HG02623 (cell line): ENCODE measurements at regions not wholly inside any gene's neighbourhood (a gene's known extent, or its start where the extent isn't known, plus 50 kb on each side); places are given as distances from the start of the nearest gene placed in this dataset.

ENCODE experiments used
- ATAC-seq: cut with Tn5 transposase; IDR thresholded peaks from one replicate; pipeline ENCODE4 v1.9.1; 2021; ENCODE audit warnings: moderate library complexity; ENCODE audit not compliant: unreplicated experiment

DNA sequence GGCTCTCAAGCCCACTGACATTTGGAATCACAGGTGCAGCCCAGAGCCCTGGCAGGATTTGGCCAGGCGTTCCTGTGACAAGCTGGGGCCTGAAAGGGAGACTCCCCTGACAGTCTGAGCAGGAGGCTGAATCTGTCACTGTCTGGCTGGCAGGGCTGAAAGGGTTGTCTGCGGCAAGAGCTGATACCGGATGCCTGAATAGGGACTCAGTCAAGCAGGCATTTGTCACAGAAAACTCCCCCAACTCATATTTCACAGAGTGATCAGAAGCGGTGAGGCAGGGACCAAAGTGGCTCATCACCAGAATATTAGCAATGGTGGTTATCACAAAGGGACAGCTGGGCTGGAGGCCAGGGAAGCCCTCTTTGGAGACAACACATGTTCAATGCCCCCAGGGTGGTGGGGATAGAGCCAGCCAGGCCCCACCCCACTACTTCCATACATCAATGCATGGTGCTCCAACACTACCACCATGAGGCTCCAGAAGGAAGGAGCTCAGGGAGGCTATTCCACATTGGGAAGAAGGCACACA is 295.5 kb downstream of the DTWD2 start:
- ATAC-seq, result no peak

GRCh38 chr5:118687661-118688621 is 300.4 kb downstream of the DTWD2 start:
- peak; percentile 40 for ATAC-seq

DNA sequence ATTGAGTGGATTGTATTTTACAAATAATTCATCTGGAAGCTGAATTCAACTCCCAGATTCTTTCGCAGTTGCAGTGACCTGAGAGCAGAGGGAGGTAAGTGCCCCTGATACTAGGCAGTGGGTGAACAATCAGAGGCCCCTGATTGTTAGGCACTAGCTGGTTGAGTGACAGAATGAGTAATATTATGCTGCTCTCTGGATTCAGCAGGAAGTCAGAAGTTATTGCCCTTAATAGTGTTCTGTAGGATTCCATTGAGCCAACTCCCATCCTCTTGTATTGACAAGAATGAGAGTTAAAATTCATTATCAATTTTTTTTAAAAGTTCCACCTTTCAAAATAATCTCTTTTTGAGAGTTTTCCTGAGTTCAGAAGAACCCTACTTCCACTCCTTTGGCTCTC is 301.2 kb downstream of the DTWD2 start:
- no peak for ATAC-seq

GRCh38 chr5:118681655-118682054 is 306.7 kb downstream of the DTWD2 start:
- ATAC-seq, result no peak

GRCh38 chr5:118679264-118679940 is 308.9 kb downstream of the DTWD2 start:
- ATAC-seq, result no peak

DNA sequence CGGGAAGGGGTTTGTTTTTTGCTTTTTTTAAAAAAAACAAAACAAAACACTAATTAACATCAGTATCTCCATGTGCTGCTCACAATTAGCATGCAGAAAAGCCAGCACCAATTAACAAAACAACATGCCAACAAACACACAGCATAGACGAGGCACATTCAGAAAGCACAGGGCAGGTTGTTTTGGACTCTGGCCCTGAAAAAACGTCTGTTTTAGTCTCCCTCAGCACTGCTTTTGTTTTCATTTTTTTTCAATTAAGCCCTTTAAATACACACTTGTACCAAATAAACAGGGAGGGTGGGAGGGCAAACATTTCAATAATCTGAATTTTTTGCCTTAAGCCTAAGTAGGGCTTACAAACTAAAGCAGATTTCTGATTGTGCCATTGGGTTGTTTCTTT is 309.6 kb downstream of the DTWD2 start:
- ATAC-seq, result no peak

- ATAC-seq, result no peak
These were observed 313.1 kb downstream of the DTWD2 start for GRCh38 chr5:118675247-118675646.

GRCh38 chr5:118657576-118657975 is 330.8 kb downstream of the DTWD2 start:
- ATAC-seq, result no peak

DNA sequence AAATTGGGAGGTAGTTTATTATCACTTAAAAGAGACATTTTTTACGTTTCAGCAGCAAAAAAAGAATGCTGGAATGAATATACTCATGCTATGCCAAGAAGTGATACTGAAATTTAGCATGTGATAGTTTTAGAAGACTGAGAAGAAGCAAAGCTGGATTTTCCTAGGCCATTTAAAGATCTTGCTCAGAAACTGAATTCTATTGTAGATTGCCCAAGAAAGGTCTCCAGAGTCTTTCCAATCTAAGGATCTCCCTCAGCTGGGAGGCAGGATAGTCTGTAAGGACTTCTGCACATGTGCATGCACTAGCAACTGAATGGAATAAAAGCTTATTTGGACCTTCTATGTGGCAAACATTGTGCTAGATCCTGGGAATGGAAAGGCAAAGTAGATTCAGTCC is 334.5 kb downstream of the DTWD2 start:
- ATAC-seq, result no peak

- no peak for ATAC-seq
These were observed 335.2 kb downstream of the DTWD2 start for GRCh38 chr5:118653183-118653582.

DNA sequence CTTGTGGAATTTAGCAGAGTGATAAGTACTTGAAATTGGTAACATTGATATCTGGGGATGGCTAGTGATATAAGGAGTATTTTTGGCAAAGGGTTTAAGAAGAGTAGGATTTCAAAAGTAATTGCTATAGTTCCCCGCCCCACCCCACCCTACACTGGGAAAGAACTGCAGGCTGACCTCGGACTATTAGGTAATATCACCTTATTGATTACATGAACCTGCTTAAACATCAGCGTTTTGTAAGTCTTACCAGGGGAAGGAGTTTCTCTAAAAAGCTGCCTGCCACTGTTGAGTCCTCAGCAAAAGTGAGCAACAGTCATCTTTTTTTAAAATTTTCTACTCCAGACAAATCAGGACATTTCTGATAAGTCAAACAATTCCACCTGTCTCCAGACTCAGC is 337.3 kb downstream of the DTWD2 start:
- no peak for ATAC-seq

DNA sequence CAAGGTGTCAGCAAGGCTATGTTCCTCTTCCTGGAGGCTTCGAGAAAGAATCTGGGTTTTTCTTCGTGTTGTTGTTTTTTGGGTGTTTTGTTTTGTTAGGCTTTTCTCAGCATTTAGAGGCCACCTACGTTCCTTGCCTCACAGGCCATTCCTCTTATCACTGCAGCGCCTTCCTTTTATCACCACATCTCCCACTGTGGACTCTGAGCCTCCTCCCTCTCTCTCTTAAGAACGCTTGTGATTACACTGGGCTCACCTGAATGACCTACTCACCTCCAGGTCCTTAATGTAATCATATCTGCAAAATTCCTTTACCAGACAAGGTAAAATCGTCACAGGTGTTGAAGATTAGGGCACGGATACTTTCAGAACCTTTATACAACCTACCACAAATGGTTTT is 340.8 kb downstream of the DTWD2 start:
- no peak for ATAC-seq

- no peak for ATAC-seq
These were observed 341.4 kb downstream of the DTWD2 start for GRCh38 chr5:118646917-118647316.

GRCh38 chr5:118637947-118638670 is 350.2 kb downstream of the DTWD2 start:
- ATAC-seq, result no peak

GRCh38 chr5:118628660-118629354 is 359.5 kb downstream of the DTWD2 start:
- ATAC-seq, result no peak

DNA sequence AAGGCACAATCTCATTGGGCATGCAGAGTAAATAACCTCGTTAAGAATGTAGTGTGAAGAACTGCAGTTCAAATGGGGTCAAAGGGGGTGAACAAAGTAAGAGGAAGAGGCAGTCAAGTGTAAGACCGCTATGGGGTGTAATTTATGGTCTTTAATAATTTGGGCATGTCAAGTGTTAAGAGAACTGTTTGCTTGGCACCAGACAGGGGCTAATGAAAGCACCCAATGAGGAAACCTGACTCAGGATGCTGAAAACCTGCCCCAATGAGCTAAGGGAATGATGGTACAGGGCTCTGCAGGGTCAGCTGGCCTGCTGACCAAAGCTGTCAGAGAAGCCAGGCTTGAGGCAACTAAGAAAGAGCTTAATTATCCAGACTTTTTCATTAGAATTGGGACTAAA is 368.1 kb downstream of the DTWD2 start:
- no peak for ATAC-seq

DNA sequence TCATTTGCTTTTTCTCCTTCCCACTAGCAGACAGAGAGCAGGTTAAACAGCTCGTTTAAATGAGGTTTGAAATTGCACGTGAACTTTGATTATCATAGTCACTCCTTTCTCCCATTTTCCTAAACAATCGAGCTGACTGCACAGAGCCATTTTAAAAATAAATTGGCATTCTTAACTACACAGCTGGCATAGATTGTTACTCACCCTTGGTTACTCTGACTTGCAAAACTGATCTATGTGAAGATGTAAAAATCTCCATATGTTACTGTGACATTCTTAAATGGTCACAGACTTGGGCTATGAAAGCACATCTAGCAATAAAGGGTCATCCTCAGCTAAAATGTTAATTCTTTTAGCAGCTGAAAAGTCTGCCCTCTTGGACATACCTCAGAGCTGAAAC is 368.5 kb downstream of the DTWD2 start:
- no peak for ATAC-seq

DNA sequence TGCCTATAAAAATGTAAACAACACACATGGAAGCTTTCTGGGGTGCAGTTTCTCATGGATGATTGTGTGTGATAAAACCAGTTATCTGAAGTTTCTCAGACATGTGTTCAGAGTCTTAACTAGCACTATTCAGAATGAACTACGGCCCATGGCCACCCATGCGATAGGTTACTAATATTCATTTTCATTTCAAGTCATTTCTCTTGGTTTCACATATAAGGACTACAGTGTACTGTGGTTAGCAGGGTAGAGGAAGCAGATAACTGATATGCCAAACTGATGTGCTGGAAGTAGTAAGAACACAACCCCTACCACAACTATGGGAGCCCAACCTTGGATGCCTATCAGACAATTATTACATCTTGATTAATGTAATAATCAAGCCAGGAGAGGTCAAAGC is 372.1 kb downstream of the DTWD2 start:
- ATAC-seq, result peak; percentile 65

- ATAC-seq, result no peak
These were observed 373.5 kb downstream of the DTWD2 start for GRCh38 chr5:118614731-118615456.

DNA sequence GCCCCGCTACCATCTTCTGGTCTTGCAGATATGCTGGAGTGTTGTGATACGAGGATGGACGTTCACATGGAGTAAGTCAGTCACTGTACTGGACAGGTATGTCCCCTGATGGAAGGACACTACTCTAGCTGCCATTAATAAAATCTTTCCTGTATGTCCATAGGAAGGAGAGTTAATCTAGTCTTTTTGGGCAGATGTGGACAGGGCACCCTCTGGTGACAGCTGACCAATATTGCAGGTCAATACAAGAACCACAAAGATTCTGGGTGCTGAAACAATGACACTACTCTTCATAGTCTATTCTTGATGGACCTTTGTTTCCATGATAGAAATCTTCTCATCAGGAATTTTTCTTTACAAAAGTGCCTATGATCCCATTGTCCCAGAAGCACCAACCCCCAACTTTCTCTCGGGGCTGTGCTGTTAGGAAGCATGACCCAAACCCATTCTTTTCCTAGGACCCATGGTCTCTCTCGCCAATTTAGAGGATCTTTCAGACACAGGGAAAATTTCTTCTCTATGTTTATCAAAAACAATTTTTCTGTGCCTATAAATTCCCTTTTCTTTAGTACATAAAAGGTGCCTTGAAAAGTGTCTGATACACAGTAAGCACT is 376.9 kb downstream of the DTWD2 start:
- peak; percentile 40 for ATAC-seq
